WTC11 (cell line): ENCODE measurements at regions not wholly inside any gene's neighbourhood (a gene's known extent, or its start where the extent isn't known, plus 50 kb on each side); places are given as distances from the start of the nearest gene placed in this dataset.

Source experiments
- ARID4B ChIP-seq: sonication (generic); formaldehyde crosslinking; IDR thresholded peaks from 2 replicates; pipeline ENCODE4 v1.8.0; 2023; ENCODE audit warnings: missing genetic modification reagents, mild to moderate bottlenecking, borderline replicate concordance
- CTCF ChIP-seq: fragments of 200-600 bp; IDR thresholded peaks from 2 replicates; pipeline ENCODE4 v1.8.0; 2022; ENCODE audit warnings: antibody characterized with exemption
- JUN ChIP-seq: sonication (generic); formaldehyde crosslinking; IDR thresholded peaks from 2 replicates; pipeline ENCODE4 v1.8.0; 2023; ENCODE audit warnings: mild to moderate bottlenecking, missing genetic modification reagents
- MYBL2 ChIP-seq: sonication (generic); formaldehyde crosslinking; IDR thresholded peaks from 2 replicates; pipeline ENCODE4 v1.8.1; 2023; ENCODE audit warnings: mild to moderate bottlenecking, moderate library complexity, missing genetic modification reagents
- PREB ChIP-seq: sonication (generic); formaldehyde crosslinking; IDR thresholded peaks from 2 replicates; pipeline ENCODE4 v1.8.1; 2022; ENCODE audit warnings: mild to moderate bottlenecking, missing genetic modification reagents, moderate library complexity, borderline replicate concordance
- RELA ChIP-seq: sonication (generic); formaldehyde crosslinking; IDR thresholded peaks from 2 replicates; pipeline ENCODE4 v1.8.1; 2022; ENCODE audit warnings: missing genetic modification reagents, mild to moderate bottlenecking, borderline replicate concordance
- SMAD3 ChIP-seq: sonication (generic); formaldehyde crosslinking; IDR thresholded peaks from 2 replicates; pipeline ENCODE4 v1.8.0; 2022; ENCODE audit warnings: missing genetic modification reagents, mild to moderate bottlenecking, borderline replicate concordance
- TP53 ChIP-seq: sonication (generic); formaldehyde crosslinking; IDR thresholded peaks from 2 replicates; pipeline ENCODE4 v1.8.1; 2023; ENCODE audit warnings: mild to moderate bottlenecking, missing genetic modification reagents
- USF1 ChIP-seq: sonication (generic); formaldehyde crosslinking; IDR thresholded peaks from 2 replicates; pipeline ENCODE4 v1.8.0; 2022; ENCODE audit warnings: mild to moderate bottlenecking, missing genetic modification reagents
- ZBTB43 ChIP-seq: sonication (generic); formaldehyde crosslinking; IDR thresholded peaks from 2 replicates; pipeline ENCODE4 v1.8.1; 2023; ENCODE audit warnings: mild to moderate bottlenecking, missing genetic modification reagents
- ZNF121 ChIP-seq: sonication (generic); formaldehyde crosslinking; IDR thresholded peaks from 2 replicates; pipeline ENCODE4 v1.8.0; 2023; ENCODE audit warnings: missing genetic modification reagents
- ZNF416 ChIP-seq: fragments of 250-450 bp; sonication (Bioruptor Pico); IDR thresholded peaks from 2 replicates; pipeline ENCODE4 v1.9.0; 2021; ENCODE audit warnings: mild to moderate bottlenecking, inconsistent platforms
- ZNF512 ChIP-seq: sonication (generic); formaldehyde crosslinking; IDR thresholded peaks from 2 replicates; pipeline ENCODE4 v1.8.1; 2022; ENCODE audit warnings: missing genetic modification reagents, borderline replicate concordance

GRCh38 chr6:40251637-40252300 is 317.5 kb upstream of the MOCS1 start:
- TF ChIP-seq CTCF = no peak
- no peak for TF ChIP-seq ZNF512
- TF ChIP-seq ARID4B (CRISPR knock-in tag) = no peak
- no peak for TF ChIP-seq RELA
- no peak for TF ChIP-seq TP53 (CRISPR knock-in tag)
- no peak for TF ChIP-seq PREB (CRISPR knock-in tag)
- no peak for TF ChIP-seq ZBTB43 (CRISPR knock-in tag)
- no peak for TF ChIP-seq USF1 (CRISPR knock-in tag)
- no peak for TF ChIP-seq ZNF121
- no peak for TF ChIP-seq ZNF416
- no peak for TF ChIP-seq MYBL2 (CRISPR knock-in tag)
- TF ChIP-seq JUN (CRISPR knock-in tag) = no peak
- TF ChIP-seq SMAD3 (CRISPR knock-in tag) = no peak
